SK-N-SH (cell line): ENCODE measurements at regions not wholly inside any gene's neighbourhood (a gene's known extent, or its start where the extent isn't known, plus 50 kb on each side); places are given as distances from the start of the nearest gene placed in this dataset.
"Not testable (repeated sequence)": the region's sequence is repeated elsewhere in the genome, so short reads cannot be mapped to it uniquely, and the experiment has no call there.

Source experiments
- CTCF ChIA-PET: fragments of 300-600, 350-600 bp; formaldehyde crosslinking; extraction: SDS; loops from one replicate; lab custom pipeline; 2021; lab: Yijun Ruan, JAX
- POLR2A ChIA-PET: fragments of 350-600 bp; sonication (Branson Sonifier 250); formaldehyde crosslinking; extraction: SDS; loops from one replicate; lab custom pipeline; 2020; ENCODE audit warnings: antibody characterized with exemption, inconsistent platforms; lab: Yijun Ruan, JAX
- DNase-seq: peaks from one replicate; pipeline ENCODE4 v3.0.0; 2012
- H2AFZ ChIP-seq: fragments of 200-600 bp; sonication (generic); 2 replicates; pipeline ENCODE4 v1.8.1; 2016; ENCODE audit warnings: antibody characterized with exemption, mild to moderate bottlenecking, low read depth
- H3F3A ChIP-seq: fragments of 200-600 bp; sonication (generic); replicated peaks from 2 replicates; pipeline ENCODE3; 2016; ENCODE audit warnings: antibody characterized with exemption, mild to moderate bottlenecking; ENCODE audit not compliant: insufficient read depth
- H3K27ac ChIP-seq, 2 experiments: fragments of 200-500 bp in 1 of 2; fragments of 200-600 bp in 1 of 2; sonication (Bioruptor generic) in 1 of 2; sonication (generic), shearing (Covaris generic) in 1 of 2; 2 replicates each; pipeline versions ENCODE4 v1.5.1 to v1.6.1; 2014 to 2016; ENCODE audit warnings: low read depth in 2 of 2, inconsistent platforms in 1 of 2, low read length in 1 of 2, mild to moderate bottlenecking in 1 of 2, mixed read lengths in 1 of 2
- H3K27me3 ChIP-seq: fragments of 200-600 bp; sonication (generic), shearing (Covaris generic); 2 replicates; pipeline ENCODE4 v1.6.1; 2016; ENCODE audit warnings: mixed run types; ENCODE audit not compliant: insufficient read depth
- H3K36me3 ChIP-seq, 2 experiments: fragments of 200-500 bp in 1 of 2; fragments of 200-600 bp in 1 of 2; sonication (Bioruptor generic) in 1 of 2; sonication (generic) in 1 of 2; replicated peaks in 1 of 2; 2 replicates each; pipeline versions ENCODE3 to v1.5.1; 2014 to 2016; ENCODE audit warnings: low read length in 1 of 2, mild to moderate bottlenecking in 1 of 2; ENCODE audit not compliant: insufficient read depth in 2 of 2, control insufficient read depth in 1 of 2
- H3K4me1 ChIP-seq, 2 experiments: fragments of 200-500 bp in 1 of 2; fragments of 200-600 bp in 1 of 2; sonication (Bioruptor generic) in 1 of 2; sonication (generic), shearing (Covaris generic) in 1 of 2; 2 replicates each; pipeline versions ENCODE4 v1.5.1 to v1.6.1; 2014 to 2016; ENCODE audit warnings: low read depth in 1 of 2, low read length in 1 of 2, mixed run types in 1 of 2; ENCODE audit not compliant: insufficient read depth in 2 of 2, control insufficient read depth in 1 of 2
- H3K4me2 ChIP-seq: fragments of 200-600 bp; sonication (generic), shearing (Covaris generic); 2 replicates; pipeline ENCODE4 v1.6.1; 2017; ENCODE audit warnings: mixed run types
- H3K4me3 ChIP-seq, 2 experiments: fragments of 200-500 bp in 1 of 2; fragments of 200-600 bp in 1 of 2; sonication (Bioruptor generic) in 1 of 2; sonication (generic), shearing (Covaris generic) in 1 of 2; 2 replicates each; pipeline versions ENCODE4 v1.5.1 to v1.8.1; 2014 to 2016; ENCODE audit warnings: low read depth in 2 of 2, inconsistent platforms in 1 of 2, low read length in 1 of 2, mild to moderate bottlenecking in 1 of 2, mixed read lengths in 1 of 2, moderate library complexity in 1 of 2
- H3K79me2 ChIP-seq: fragments of 200-600 bp; sonication (generic); 2 replicates; pipeline ENCODE4 v1.8.1; 2017; ENCODE audit warnings: mild to moderate bottlenecking; ENCODE audit not compliant: insufficient read depth
- H3K9ac ChIP-seq: fragments of 200-600 bp; sonication (generic); 2 replicates; pipeline ENCODE4 v1.6.1; 2017; ENCODE audit warnings: mixed run types
- H3K9me2 ChIP-seq: fragments of 200-600 bp; sonication (generic); 2 replicates; pipeline ENCODE4 v1.6.1; 2017; ENCODE audit warnings: mixed run types
- H3K9me3 ChIP-seq: fragments of 200-600 bp; sonication (generic); 2 replicates; pipeline ENCODE4 v1.6.1; 2017; ENCODE audit warnings: mixed run types, mild to moderate bottlenecking, moderate library complexity
- H4K20me1 ChIP-seq: fragments of 200-600 bp; sonication (generic); 2 replicates; pipeline ENCODE4 v1.6.1; 2017; ENCODE audit warnings: mild to moderate bottlenecking, mixed run types; ENCODE audit not compliant: insufficient read depth
- MXI1 ChIP-seq: IDR thresholded peaks from 2 replicates; pipeline ENCODE4 v1.6.1; 2012; ENCODE audit warnings: mild to moderate bottlenecking, low read depth, low read length, improper control_type of control experiment
- NFIC ChIP-seq: IDR thresholded peaks from 2 replicates; pipeline ENCODE4 v1.4.0; 2012; ENCODE audit warnings: borderline replicate concordance
- POLR2AphosphoS5 ChIP-seq: IDR thresholded peaks from 2 replicates; pipeline ENCODE4 v1.6.1; 2012; ENCODE audit warnings: low read depth, low read length
- RCOR1 ChIP-seq: fragments of 150-350 bp; IDR thresholded peaks from 2 replicates; pipeline ENCODE4 v1.6.1; 2017; ENCODE audit warnings: antibody characterized with exemption, low read length
- YY1 ChIP-seq: IDR thresholded peaks from 2 replicates; pipeline ENCODE4 v1.4.0; 2012; ENCODE audit warnings: low read depth, mild to moderate bottlenecking
- ZBTB33 ChIP-seq: IDR thresholded peaks from 2 replicates; pipeline ENCODE4 v1.4.0; 2012; ENCODE audit warnings: low read depth, borderline replicate concordance
- WGBS: methylation state at CpG from one replicate; pipeline ENCODE4 v1.1.6; 2017; ENCODE audit warnings: low lambda C conversion rate; 5-methylcytosine and 5-hydroxymethylcytosine counted together
- TF ChIP-seq, protein P1 (sequence below): IDR thresholded peaks from 2 replicates; pipeline ENCODE4 v1.6.1; 2012; ENCODE audit warnings: mild to moderate bottlenecking, low read depth, low read length, moderate library complexity
- TF ChIP-seq, protein P2 (sequence below): IDR thresholded peaks from 2 replicates; pipeline ENCODE4 v1.4.0; 2012; ENCODE audit warnings: low read depth

- TF ChIP-seq, protein P1, sequence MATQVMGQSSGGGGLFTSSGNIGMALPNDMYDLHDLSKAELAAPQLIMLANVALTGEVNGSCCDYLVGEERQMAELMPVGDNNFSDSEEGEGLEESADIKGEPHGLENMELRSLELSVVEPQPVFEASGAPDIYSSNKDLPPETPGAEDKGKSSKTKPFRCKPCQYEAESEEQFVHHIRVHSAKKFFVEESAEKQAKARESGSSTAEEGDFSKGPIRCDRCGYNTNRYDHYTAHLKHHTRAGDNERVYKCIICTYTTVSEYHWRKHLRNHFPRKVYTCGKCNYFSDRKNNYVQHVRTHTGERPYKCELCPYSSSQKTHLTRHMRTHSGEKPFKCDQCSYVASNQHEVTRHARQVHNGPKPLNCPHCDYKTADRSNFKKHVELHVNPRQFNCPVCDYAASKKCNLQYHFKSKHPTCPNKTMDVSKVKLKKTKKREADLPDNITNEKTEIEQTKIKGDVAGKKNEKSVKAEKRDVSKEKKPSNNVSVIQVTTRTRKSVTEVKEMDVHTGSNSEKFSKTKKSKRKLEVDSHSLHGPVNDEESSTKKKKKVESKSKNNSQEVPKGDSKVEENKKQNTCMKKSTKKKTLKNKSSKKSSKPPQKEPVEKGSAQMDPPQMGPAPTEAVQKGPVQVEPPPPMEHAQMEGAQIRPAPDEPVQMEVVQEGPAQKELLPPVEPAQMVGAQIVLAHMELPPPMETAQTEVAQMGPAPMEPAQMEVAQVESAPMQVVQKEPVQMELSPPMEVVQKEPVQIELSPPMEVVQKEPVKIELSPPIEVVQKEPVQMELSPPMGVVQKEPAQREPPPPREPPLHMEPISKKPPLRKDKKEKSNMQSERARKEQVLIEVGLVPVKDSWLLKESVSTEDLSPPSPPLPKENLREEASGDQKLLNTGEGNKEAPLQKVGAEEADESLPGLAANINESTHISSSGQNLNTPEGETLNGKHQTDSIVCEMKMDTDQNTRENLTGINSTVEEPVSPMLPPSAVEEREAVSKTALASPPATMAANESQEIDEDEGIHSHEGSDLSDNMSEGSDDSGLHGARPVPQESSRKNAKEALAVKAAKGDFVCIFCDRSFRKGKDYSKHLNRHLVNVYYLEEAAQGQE, result no peak
- TF ChIP-seq POLR2AphosphoS5, result no peak
These were observed 142.4 kb downstream of the SMIM20 start (continued) for GRCh38 chr4:26056406-26056805.

GRCh38 chr4:26057839-26058238 is 143.8 kb downstream of the SMIM20 start:
- CTCF ChIA-PET, result interaction anchor here (1.0 to 1.3 kb wide), 3 partner anchors 11 to 347 kb away, joined by 3 read pairs; no protein-coding TSS in a partner anchor
- H3K27ac ChIP-seq, H2AFZ ChIP-seq, H3K79me2 ChIP-seq, H3K9me3 ChIP-seq, H3K36me3 ChIP-seq, H4K20me1 ChIP-seq, H3K4me1 ChIP-seq, DNase-seq, H3K27me3 ChIP-seq, H3K9me2 ChIP-seq, H3K4me2 ChIP-seq, H3K9ac ChIP-seq, H3K4me3 ChIP-seq, POLR2A ChIA-PET, H3F3A ChIP-seq: not testable (repeated sequence)
- WGBS, result 86% methylated on average over 3 of the region's 3 CpGs

GRCh38 chr4:26058537-26058936 is 144.5 kb downstream of the SMIM20 start:
- no peak overlapping the region for H2AFZ ChIP-seq
- H3K36me3 ChIP-seq, result no peaks in the 10 kb centered on the region
- H4K20me1 ChIP-seq, result no peaks in the 10 kb centered on the region
- DNase-seq, result peak; percentile 69
- H3K27me3 ChIP-seq, result no peaks in the 10 kb centered on the region; the same call in 1 of the 2 replicates
- H3K9ac ChIP-seq, result no peak overlapping the region
- POLR2A ChIA-PET, result no interaction called here
- peaks cover 0 to 5% of the 10 kb centered on the region in 2 experiments; a peak in 1 of 4 replicates for H3K4me1 ChIP-seq
- H3K9me2 ChIP-seq, result no peaks in the 10 kb centered on the region
- 20% methylated on average over 7 of the region's 7 CpGs for WGBS
- TF ChIP-seq, protein P2, sequence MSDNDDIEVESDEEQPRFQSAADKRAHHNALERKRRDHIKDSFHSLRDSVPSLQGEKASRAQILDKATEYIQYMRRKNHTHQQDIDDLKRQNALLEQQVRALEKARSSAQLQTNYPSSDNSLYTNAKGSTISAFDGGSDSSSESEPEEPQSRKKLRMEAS, result no peak
- TF ChIP-seq RCOR1, result 0 out of 2 replicates have a peak, but pooled peaks have one; percentile 22
- peak; percentile 58 for TF ChIP-seq NFIC
- TF ChIP-seq YY1, result no peak
- TF ChIP-seq MXI1, result peak; percentile 95
- TF ChIP-seq ZBTB33, result no peak
- H3K9me3 ChIP-seq, result no peaks in the 10 kb centered on the region
- H3K27ac ChIP-seq, result no peak overlapping the region
- CTCF ChIA-PET, result interaction anchor here (0.6 to 1.8 kb wide), 12 partner anchors 10 to 352 kb away, joined by 3 to 12 read pairs (median 4); no protein-coding TSS in a partner anchor
- H3K4me3 ChIP-seq, result no peak overlapping the region
- no peak overlapping the region for H3K4me2 ChIP-seq
- no peaks in the 10 kb centered on the region for H3F3A ChIP-seq
- H3K79me2 ChIP-seq, result no peaks in the 10 kb centered on the region
